GM12865 (cell line): ENCODE measurements at regions not wholly inside any gene's neighbourhood (a gene's known extent, or its start where the extent isn't known, plus 50 kb on each side); places are given as distances from the start of the nearest gene placed in this dataset.

Experiments
- DNase-seq: peaks from one replicate; pipeline ENCODE4 v3.0.0; 2010; ENCODE audit warnings: low read depth
- H3K4me3 ChIP-seq: 2 replicates; pipeline ENCODE4 v1.5.1; 2011; ENCODE audit warnings: mild to moderate bottlenecking, low read depth, low read length, control low read depth
- CTCF ChIP-seq: IDR thresholded peaks from 2 replicates; pipeline ENCODE4 v1.5.1; 2011; ENCODE audit warnings: low read length, control low read depth, low read depth, inconsistent platforms; ENCODE audit not compliant: insufficient read depth; ENCODE audit errors: missing control alignments

GRCh38 chr10:9634466-9634865, 1383.2 kb upstream of the CELF2 start:
- TF ChIP-seq CTCF, result no peak
- no peak overlapping the region for H3K4me3 ChIP-seq
- DNase-seq, result no peak

GRCh38 chr10:9635691-9636090, 1382.0 kb upstream of the CELF2 start:
- no peak for TF ChIP-seq CTCF
- no peak for DNase-seq
- H3K4me3 ChIP-seq, result no peak overlapping the region

GRCh38 chr10:9636216-9636615, 1381.5 kb upstream of the CELF2 start:
- no peak overlapping the region for H3K4me3 ChIP-seq
- TF ChIP-seq CTCF, result no peak
- DNase-seq, result no peak

- no peak for DNase-seq
- no peak for TF ChIP-seq CTCF
- no peak overlapping the region for H3K4me3 ChIP-seq
These were observed 1373.9 kb upstream of the CELF2 start for GRCh38 chr10:9643782-9644181.

DNA sequence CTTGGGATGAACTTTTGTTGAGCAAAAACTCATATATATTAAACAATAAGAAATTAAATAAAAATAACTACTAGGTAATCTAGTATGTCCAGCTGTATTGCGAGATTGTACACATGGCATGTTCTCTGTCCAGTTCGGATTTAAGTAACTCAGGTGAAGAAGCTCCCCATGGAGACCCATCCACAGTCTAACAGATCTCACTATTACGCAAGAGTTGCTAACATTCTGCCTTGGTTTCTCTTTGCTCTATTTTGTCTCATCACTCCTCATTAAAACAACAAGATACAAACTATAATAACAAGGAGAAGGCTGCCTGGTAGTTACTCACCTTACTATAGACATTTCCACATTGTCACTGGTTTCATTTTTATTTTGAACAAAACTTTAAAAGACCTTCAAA, 1372.3 kb upstream of the CELF2 start:
- no peak for DNase-seq
- no peak overlapping the region for H3K4me3 ChIP-seq
- no peak for TF ChIP-seq CTCF

DNA sequence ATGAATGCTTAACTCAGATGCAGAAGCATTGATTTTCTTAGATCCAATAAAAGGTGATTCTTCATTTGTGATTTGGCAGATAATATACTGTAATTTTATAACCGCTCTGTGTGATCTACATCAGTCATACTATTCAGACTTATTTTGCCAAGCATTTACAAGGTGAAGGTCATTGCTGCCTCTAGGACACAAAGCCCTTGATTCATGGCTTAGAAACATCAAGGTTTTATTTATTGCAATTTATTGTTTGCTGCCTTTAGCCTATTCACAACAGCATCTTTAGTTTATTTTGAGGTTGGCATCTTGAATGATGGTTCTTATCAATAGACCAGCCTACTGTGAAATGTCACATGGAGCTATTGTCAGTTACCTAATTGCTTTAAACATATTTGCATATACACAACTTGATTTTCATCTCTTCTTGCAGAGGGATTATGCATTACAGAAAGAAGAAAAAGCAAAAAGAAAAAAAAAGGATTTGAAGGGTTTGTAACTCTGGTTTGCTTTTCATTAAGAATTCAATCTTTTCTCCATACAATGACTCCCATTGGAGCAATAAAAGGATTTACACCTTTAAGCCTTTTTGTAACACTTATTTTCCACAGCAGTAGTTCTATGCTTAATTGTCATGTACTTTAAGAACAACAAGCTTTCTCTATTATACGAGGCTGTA, 1371.6 kb upstream of the CELF2 start:
- DNase-seq, result no peak
- no peak for TF ChIP-seq CTCF
- H3K4me3 ChIP-seq, result no peak overlapping the region

DNA sequence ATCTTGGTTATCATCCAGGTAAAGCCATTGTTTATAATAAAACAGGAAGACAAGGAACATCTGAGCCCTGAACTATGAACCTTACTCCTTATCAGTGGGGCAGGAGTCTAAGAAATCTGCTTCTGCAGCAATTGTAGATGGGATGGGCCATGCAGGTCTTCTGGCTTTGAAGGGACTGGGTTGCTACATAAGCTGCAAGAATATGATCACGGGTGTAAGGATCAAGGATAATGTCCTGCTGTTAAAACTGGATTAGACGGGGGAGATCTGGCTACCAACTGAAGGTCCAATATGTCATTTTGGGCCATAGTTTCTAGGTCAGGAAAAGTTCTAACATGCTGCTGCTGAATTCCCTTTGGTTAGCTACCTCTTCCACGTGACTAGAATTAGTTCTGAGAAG, 1363.4 kb upstream of the CELF2 start:
- TF ChIP-seq CTCF, result no peak
- DNase-seq, result no peak
- no peak overlapping the region for H3K4me3 ChIP-seq
